Esophagus (tissue), 2 donors: ENCODE measurements at regions not wholly inside any gene's neighbourhood (a gene's known extent, or its start where the extent isn't known, plus 50 kb on each side); places are given as distances from the start of the nearest gene placed in this dataset.

ENCODE experiments used
- H3K27ac ChIP-seq, 2 donors: one replicate each; pipeline ENCODE4 v1.5.1; 2013; ENCODE audit warnings: low read depth in 2 of 2, mild to moderate bottlenecking in 2 of 2, inconsistent platforms in 1 of 2, low read length in 1 of 2, moderate library complexity in 1 of 2
- H3K27me3 ChIP-seq, 2 donors: one replicate each; pipeline ENCODE4 v1.6.1; 2013; ENCODE audit warnings: low read length in 2 of 2, control low read depth in 1 of 2, mild to moderate bottlenecking in 1 of 2; ENCODE audit not compliant: insufficient read depth in 2 of 2, control insufficient read depth in 1 of 2
- H3K36me3 ChIP-seq, 2 donors: one replicate each; pipeline ENCODE4 v1.6.1; 2013; ENCODE audit warnings: low read length in 1 of 2; ENCODE audit not compliant: control insufficient read depth in 2 of 2, insufficient read depth in 2 of 2
- H3K4me1 ChIP-seq, 2 donors: one replicate each; pipeline ENCODE4 v1.6.1; 2013; ENCODE audit warnings: low read length in 1 of 2; ENCODE audit not compliant: control insufficient read depth in 2 of 2, insufficient read depth in 2 of 2
- H3K4me3 ChIP-seq, 2 donors: one replicate each; pipeline ENCODE4 v1.5.1; 2013; ENCODE audit warnings: low read length in 2 of 2, mild to moderate bottlenecking in 2 of 2, low read depth in 1 of 2, moderate library complexity in 1 of 2
- H3K9me3 ChIP-seq, 2 donors: one replicate each; pipeline ENCODE4 v1.6.1; 2013; ENCODE audit warnings: mild to moderate bottlenecking in 2 of 2, low read depth in 1 of 2, low read length in 1 of 2, moderate library complexity in 1 of 2; ENCODE audit not compliant: control insufficient read depth in 2 of 2, insufficient read depth in 1 of 2
- WGBS, 2 donors: extraction: QIAGEN DNeasy Blood & Tissue Kit; methylation state at CpG; one replicate each; pipeline ENCODE4 v1.1.7; 2013; 5-methylcytosine and 5-hydroxymethylcytosine counted together
- donor health status: healthy with polysubstance abuse.
- donor health status: Bipolar disorder and iron deficiency.

DNA sequence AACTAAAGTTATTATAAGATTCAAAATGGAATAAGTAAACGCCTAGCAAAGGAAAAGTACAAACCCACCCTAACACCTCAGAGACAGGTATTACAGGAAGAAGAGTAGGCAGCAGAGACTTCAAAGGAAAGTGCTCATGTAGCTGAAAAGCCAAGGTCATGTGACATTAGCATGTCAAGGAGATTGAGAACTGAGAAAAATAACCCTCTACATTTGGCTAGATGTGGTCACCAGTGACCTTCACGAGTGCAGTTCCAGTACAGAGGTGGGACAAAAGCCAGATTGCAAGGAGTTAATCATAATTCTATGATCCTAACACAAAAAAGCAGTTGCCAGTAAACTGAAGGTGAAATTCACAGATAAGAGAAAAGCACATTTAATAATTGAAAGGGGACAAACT is 252.7 kb downstream of the ZEB2 start:
- no peaks in the 10 kb centered on the region for H3K36me3 ChIP-seq

DNA sequence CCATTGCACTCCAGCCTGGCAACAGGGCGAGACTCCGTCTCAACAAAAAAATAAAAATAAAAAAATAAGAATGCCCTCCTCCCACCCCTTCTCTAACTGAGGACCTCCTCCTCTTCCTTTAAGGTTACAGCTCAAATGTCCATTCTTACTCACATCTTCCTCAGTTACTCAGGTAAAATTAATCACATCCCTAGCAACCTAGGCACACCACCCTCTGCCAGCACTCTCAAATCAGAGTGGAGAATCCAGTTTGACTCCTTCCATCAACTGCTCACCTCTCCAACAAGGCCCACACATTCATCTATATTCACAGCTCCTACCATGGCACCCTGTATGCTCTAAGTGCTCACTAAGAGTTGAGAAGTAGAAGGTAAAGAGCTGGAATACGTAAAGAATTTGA is 254.3 kb downstream of the ZEB2 start:
- Histone ChIP-seq H3K27ac (no peak overlapping the region), H3K27me3 (no peaks in the 10 kb centered on the region), H3K4me3 (no peak overlapping the region), H3K9me3 (no peaks in the 10 kb centered on the region), H3K4me1 (no peaks in the 10 kb centered on the region), H3K36me3 (no peaks in the 10 kb centered on the region)
- WGBS, 2 donors: 95 to 96% methylated on average over 3 of the region's 3 CpGs

More for the DNA sequence above, 252.7 kb downstream of the ZEB2 start:
- 53 to 64% methylated on average over 2 of the region's 2 CpGs for WGBS, 2 donors
- no peaks in the 10 kb centered on the region for H3K27me3 ChIP-seq
- H3K27ac ChIP-seq: no peak overlapping the region
- no peaks in the 10 kb centered on the region for H3K9me3 ChIP-seq
- H3K4me3 ChIP-seq: no peak overlapping the region
- no peaks in the 10 kb centered on the region for H3K4me1 ChIP-seq

DNA sequence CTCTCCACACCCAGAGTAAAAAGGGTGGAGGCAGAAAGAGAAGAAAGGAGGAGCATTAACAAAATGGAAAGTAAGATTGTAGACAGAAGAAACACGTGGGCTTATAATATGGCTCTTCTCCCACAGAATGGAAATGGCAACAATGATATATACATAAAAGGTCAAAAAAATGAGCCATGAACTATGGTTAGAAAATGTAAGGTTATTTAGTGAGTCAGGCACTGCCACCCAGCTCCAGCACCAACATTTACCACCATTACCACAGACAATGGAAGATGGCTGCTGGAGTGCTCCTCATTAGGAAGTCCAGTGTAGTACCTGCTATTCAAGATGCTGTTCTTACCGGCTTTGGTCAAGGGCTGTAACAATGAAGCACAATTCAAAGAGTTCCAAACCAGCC is 258.0 kb downstream of the ZEB2 start:
- Histone ChIP-seq H3K27me3 (no peaks in the 10 kb centered on the region), H3K4me1 (no peaks in the 10 kb centered on the region), H3K4me3 (no peak overlapping the region), H3K27ac (no peak overlapping the region), H3K9me3 (no peaks in the 10 kb centered on the region), H3K36me3 (no peaks in the 10 kb centered on the region)
- WGBS, 2 donors: 84 to 85% methylated on average over 2 of the region's 2 CpGs

DNA sequence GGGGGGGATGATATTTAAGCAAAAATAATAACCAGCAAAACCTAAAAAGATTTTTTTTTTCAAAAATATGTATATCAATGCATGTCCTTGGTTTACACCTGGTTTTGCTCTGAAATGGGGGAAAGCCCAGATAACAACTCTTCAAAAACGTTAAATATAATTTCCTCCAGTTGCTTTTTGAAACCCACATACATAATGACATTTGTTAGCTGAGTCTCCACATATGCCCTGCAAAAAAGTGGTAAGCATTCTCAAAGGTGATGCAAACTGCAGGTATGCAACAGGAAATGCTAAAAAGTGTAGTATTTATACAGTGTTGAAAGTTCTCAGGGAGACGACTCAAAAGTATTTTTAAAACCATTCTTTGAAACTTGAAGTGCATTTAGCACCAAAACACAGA is 258.6 kb downstream of the ZEB2 start:
- no peaks in the 10 kb centered on the region for H3K36me3 ChIP-seq
- H3K4me3 ChIP-seq: no peak overlapping the region
- H3K27ac ChIP-seq: no peak overlapping the region
- no peaks in the 10 kb centered on the region for H3K27me3 ChIP-seq
- 79 to 86% methylated on average over 2 of the region's 2 CpGs for WGBS, 2 donors
- no peaks in the 10 kb centered on the region for H3K4me1 ChIP-seq
- H3K9me3 ChIP-seq: no peaks in the 10 kb centered on the region

GRCh38 chr2:144259332-144259731 is 260.6 kb downstream of the ZEB2 start:
- peaks cover 0 to 5% of the 10 kb centered on the region in 2 donors for H3K9me3 ChIP-seq
- 94 to 100% methylated on average over 6 of the region's 6 CpGs for WGBS, 2 donors
- no peaks in the 10 kb centered on the region for H3K27me3 ChIP-seq

GRCh38 chr2:144258154-144258553 is 261.8 kb downstream of the ZEB2 start:
- WGBS, 2 donors: 94 to 97% methylated on average over 2 of the region's 2 CpGs
- Histone ChIP-seq H3K27me3 (no peaks in the 10 kb centered on the region), H3K4me1 (no peaks in the 10 kb centered on the region), H3K27ac (no peak overlapping the region), H3K36me3 (no peaks in the 10 kb centered on the region), H3K9me3 (peaks cover 0 to 8% of the 10 kb centered on the region in 2 donors), H3K4me3 (no peak overlapping the region)

More at GRCh38 chr2:144259332-144259731, 260.6 kb downstream of the ZEB2 start:
- Histone ChIP-seq H3K4me1 (no peaks in the 10 kb centered on the region), H3K36me3 (no peaks in the 10 kb centered on the region), H3K27ac (no peak overlapping the region), H3K4me3 (no peak overlapping the region)

GRCh38 chr2:144256996-144257707 is 262.8 kb downstream of the ZEB2 start:
- 61 to 72% methylated on average over 1 of the region's 1 CpG for WGBS, 2 donors
- no peaks in the 10 kb centered on the region for H3K4me1 ChIP-seq
- peaks cover 0 to 8% of the 10 kb centered on the region in 2 donors for H3K9me3 ChIP-seq
- no peak overlapping the region for H3K4me3 ChIP-seq
- no peak overlapping the region for H3K27ac ChIP-seq
- no peaks in the 10 kb centered on the region for H3K27me3 ChIP-seq
- H3K36me3 ChIP-seq: no peaks in the 10 kb centered on the region

GRCh38 chr2:144254342-144255235 is 265.3 kb downstream of the ZEB2 start:
- no peak overlapping the region for H3K27ac ChIP-seq
- H3K36me3 ChIP-seq: no peaks in the 10 kb centered on the region
- WGBS, 2 donors: 96 to 100% methylated on average over 2 of the region's 2 CpGs
- H3K9me3 ChIP-seq: peaks cover 0 to 8% of the 10 kb centered on the region in 2 donors
- no peaks in the 10 kb centered on the region for H3K27me3 ChIP-seq
- no peaks in the 10 kb centered on the region for H3K4me1 ChIP-seq
- H3K4me3 ChIP-seq: no peak overlapping the region

- H3K27ac ChIP-seq: no peak overlapping the region
- WGBS, 2 donors: 94 to 97% methylated on average over 4 of the region's 4 CpGs
Observed at GRCh38 chr2:144253743-144254142, 266.2 kb downstream of the ZEB2 start.

More at GRCh38 chr2:144253743-144254142, 266.2 kb downstream of the ZEB2 start:
- H3K4me3 ChIP-seq: no peak overlapping the region
- no peaks in the 10 kb centered on the region for H3K27me3 ChIP-seq
- no peaks in the 10 kb centered on the region for H3K4me1 ChIP-seq
- H3K36me3 ChIP-seq: no peaks in the 10 kb centered on the region
- peaks cover 0 to 8% of the 10 kb centered on the region in 2 donors for H3K9me3 ChIP-seq
